K562 (cell line): ENCODE measurements at regions not wholly inside any gene's neighbourhood (a gene's known extent, or its start where the extent isn't known, plus 50 kb on each side); places are given as distances from the start of the nearest gene placed in this dataset.

ENCODE experiments used
- ARID1B ChIP-seq: fragments of 450-650 bp; IDR thresholded peaks from 2 replicates; pipeline ENCODE4 v1.6.1; 2016; ENCODE audit warnings: antibody characterized with exemption, mild to moderate bottlenecking, inconsistent platforms
- BCL6 ChIP-seq: fragments of 250-450 bp; sonication (Bioruptor Pico); IDR thresholded peaks from 2 replicates; pipeline ENCODE4 v1.4.0; 2020
- CBFA2T3 ChIP-seq: fragments of 450-650 bp; IDR thresholded peaks from 2 replicates; pipeline ENCODE4 v1.6.1; 2017
- ESRRB ChIP-seq: fragments of 250-450 bp; sonication (Bioruptor Pico); IDR thresholded peaks from 2 replicates; pipeline ENCODE4 v1.5.0; 2020; ENCODE audit warnings: mild to moderate bottlenecking, moderate library complexity, borderline replicate concordance
- FUS ChIP-seq: fragments of 200-400 bp; formaldehyde crosslinking; optimal IDR thresholded peaks from 2 replicates; pipeline ENCODE3; 2017; ENCODE audit warnings: low read depth, low read length
- JUND ChIP-seq, 2 experiments: IDR thresholded peaks; 2 replicates in 1 of 2; 3 replicates in 1 of 2; pipeline ENCODE4 v1.6.1; 2011; ENCODE audit warnings: borderline replicate concordance in 2 of 2, low read depth in 2 of 2, low read length in 2 of 2, improper control_type of control experiment in 1 of 2, missing biosample characterization in 1 of 2, missing genetic modification characterization in 1 of 2, missing genetic modification reagents in 1 of 2
- L3MBTL2 ChIP-seq: fragments of 450-650 bp; IDR thresholded peaks from 2 replicates; pipeline ENCODE4 v1.6.1; 2016; ENCODE audit warnings: mild to moderate bottlenecking, moderate library complexity
- NCOA1 ChIP-seq: fragments of 450-650 bp; IDR thresholded peaks from 2 replicates; pipeline ENCODE4 v1.6.1; 2016; ENCODE audit warnings: low read depth
- PML ChIP-seq: IDR thresholded peaks from 2 replicates; pipeline ENCODE4 v1.6.1; 2012; ENCODE audit warnings: low read length, inconsistent platforms
- RCOR1 ChIP-seq, 2 experiments: IDR thresholded peaks; 2 replicates each; pipeline ENCODE4 v1.6.1; 2012; ENCODE audit warnings: low read depth in 2 of 2, low read length in 2 of 2, borderline replicate concordance in 1 of 2, improper control_type of control experiment in 1 of 2
- RNF2 ChIP-seq: sonication (generic); IDR thresholded peaks from 2 replicates; pipeline ENCODE4 v1.6.1; 2016
- SMARCE1 ChIP-seq: fragments of 450-650 bp; IDR thresholded peaks from 2 replicates; pipeline ENCODE4 v1.7.1; 2016; ENCODE audit warnings: mild to moderate bottlenecking
- STAT5A ChIP-seq: IDR thresholded peaks from 2 replicates; pipeline ENCODE4 v1.6.1; 2012; ENCODE audit warnings: low read length, inconsistent platforms, borderline replicate concordance
- SUPT5H ChIP-seq: fragments of 450-650 bp; IDR thresholded peaks from 2 replicates; pipeline ENCODE4 v1.6.1; 2016
- ZNF165 ChIP-seq: fragments of 250-450 bp; sonication (Bioruptor Pico); IDR thresholded peaks from 2 replicates; pipeline ENCODE4 v1.4.0; 2020; ENCODE audit warnings: borderline replicate concordance
- ZNF184 ChIP-seq: sonication (generic); formaldehyde crosslinking; IDR thresholded peaks from 2 replicates; pipeline ENCODE4 v1.5.0; 2020; ENCODE audit warnings: missing genetic modification reagents
- ZNF644 ChIP-seq: fragments of 200-800 bp; sonication (Bioruptor generic); IDR thresholded peaks from 2 replicates; pipeline ENCODE4 v1.6.1; 2016; ENCODE audit warnings: low read depth, missing genetic modification characterization, missing compliant biosample characterization
- ZNF699 ChIP-seq: fragments of 250-450 bp; sonication (Bioruptor Pico); IDR thresholded peaks from 2 replicates; pipeline ENCODE4 v1.8.0; 2021; ENCODE audit warnings: mild to moderate bottlenecking, moderate library complexity; ENCODE audit not compliant: insufficient replicate concordance
- TF ChIP-seq, protein P1 (sequence below): fragments of 450-650 bp; IDR thresholded peaks from 2 replicates; pipeline ENCODE4 v1.7.0; 2016; ENCODE audit warnings: borderline replicate concordance
- TF ChIP-seq, protein P2 (sequence below), 2 experiments: fragments of 450-650 bp in 1 of 2; sonication (generic) in 1 of 2; formaldehyde crosslinking in 1 of 2; IDR thresholded peaks in 1 of 2; conservative IDR thresholded peaks in 1 of 2; 2 replicates each; pipeline versions ENCODE4 v1.6.1 to v1.8.1; 2016 to 2023; ENCODE audit warnings: mild to moderate bottlenecking in 2 of 2, moderate library complexity in 2 of 2, inconsistent platforms in 1 of 2, missing genetic modification reagents in 1 of 2
- TF ChIP-seq, protein P3 (sequence below), 2 experiments: fragments of 450-650 bp; IDR thresholded peaks; 2 replicates each; pipeline ENCODE4 v1.6.1; 2016
- TF ChIP-seq, protein P4 (sequence below): sonication (generic); formaldehyde crosslinking; IDR thresholded peaks from 2 replicates; pipeline ENCODE4 v1.8.1; 2023; ENCODE audit warnings: mild to moderate bottlenecking, missing genetic modification reagents

DNA sequence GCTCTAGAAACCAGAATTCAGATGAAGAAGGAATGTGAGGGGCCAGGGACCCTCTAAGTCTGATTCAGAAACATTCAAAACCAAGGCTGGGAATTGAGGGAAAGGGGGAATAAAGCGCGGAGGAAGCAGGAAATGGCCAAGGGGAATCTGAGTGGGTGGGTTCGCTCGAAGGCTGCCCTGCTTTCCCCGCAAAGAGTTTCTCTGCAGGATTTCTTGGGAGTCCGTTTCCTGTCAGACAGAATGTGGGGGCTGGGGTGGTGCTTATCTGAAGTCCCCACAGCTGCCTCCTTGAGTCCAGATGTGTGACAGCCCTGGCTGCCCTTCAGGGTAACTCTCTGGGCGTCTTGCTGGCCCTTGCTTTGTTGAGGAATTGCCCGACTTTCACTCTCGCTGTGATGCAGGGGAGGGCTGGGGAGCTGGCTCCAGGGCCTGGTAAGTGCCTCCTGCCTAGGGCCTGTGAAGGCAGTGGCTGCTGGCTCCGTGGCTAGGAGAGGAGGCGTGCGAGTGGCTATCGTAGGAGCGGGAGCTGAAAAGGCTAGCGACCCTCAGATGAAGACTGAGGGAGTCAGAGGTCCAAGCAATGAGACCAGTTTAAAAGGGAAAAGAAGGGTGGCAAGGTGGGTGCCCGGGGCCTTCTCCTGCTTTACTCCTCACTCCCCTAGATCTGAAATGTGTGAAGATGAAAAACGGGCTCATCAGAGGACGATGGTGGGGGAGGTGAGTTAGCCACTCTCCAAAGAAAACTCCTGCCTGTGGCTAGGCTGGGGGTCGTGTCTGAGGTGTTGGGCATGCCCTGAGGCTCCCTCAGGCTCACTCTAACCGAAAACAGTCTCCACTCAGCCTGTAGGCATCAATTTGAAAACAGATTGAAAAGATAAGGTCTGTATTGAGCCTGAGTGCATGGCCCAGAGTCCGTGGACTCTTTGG lies 143.9 kb upstream of the UMPS start (continued):
- TF ChIP-seq JUND (IDR thresholded peaks at IDR 0.05; ENCODE audit: borderline replicate concordance, low read depth, low read length) (no peak), JUND (tag; IDR thresholded peaks at IDR 0.05; ENCODE audit: borderline replicate concordance, low read depth, low read length) (no peak; the same call in 2 of the 3 replicates), STAT5A (peak; percentile 63), NCOA1 (peak; percentile 39; the same call in 1 of the 2 replicates), RCOR1 (IDR thresholded peaks at IDR 0.05; ENCODE audit: borderline replicate concordance in 1 of 2, low read depth in 2 of 2, low read length in 2 of 2) (peak; percentile 15 to 69; a peak in 2 of 4 replicates), ESRRB (CRISPR knock-in tag) (no peak), ZNF644 (no peak), CBFA2T3 (peak; percentile 95), ARID1B (peak; percentile 88), PML (peak; percentile 51; the same call in 1 of the 2 replicates), RNF2 (0 out of 2 replicates have a peak, but pooled peaks have one; percentile 18), L3MBTL2 (0 out of 2 replicates have a peak, but pooled peaks have one; percentile 11), ZNF165 (no peak), FUS (no peak), BCL6 (CRISPR knock-in tag) (no peak), SMARCE1 (peak; percentile 62; the same call in 1 of the 2 replicates), ZNF699 (CRISPR knock-in tag) (no peak), ZNF184 (CRISPR knock-in tag) (no peak), SUPT5H (no peak)
- TF ChIP-seq, protein P1, sequence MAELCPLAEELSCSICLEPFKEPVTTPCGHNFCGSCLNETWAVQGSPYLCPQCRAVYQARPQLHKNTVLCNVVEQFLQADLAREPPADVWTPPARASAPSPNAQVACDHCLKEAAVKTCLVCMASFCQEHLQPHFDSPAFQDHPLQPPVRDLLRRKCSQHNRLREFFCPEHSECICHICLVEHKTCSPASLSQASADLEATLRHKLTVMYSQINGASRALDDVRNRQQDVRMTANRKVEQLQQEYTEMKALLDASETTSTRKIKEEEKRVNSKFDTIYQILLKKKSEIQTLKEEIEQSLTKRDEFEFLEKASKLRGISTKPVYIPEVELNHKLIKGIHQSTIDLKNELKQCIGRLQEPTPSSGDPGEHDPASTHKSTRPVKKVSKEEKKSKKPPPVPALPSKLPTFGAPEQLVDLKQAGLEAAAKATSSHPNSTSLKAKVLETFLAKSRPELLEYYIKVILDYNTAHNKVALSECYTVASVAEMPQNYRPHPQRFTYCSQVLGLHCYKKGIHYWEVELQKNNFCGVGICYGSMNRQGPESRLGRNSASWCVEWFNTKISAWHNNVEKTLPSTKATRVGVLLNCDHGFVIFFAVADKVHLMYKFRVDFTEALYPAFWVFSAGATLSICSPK: no peak
- TF ChIP-seq, protein P2, sequence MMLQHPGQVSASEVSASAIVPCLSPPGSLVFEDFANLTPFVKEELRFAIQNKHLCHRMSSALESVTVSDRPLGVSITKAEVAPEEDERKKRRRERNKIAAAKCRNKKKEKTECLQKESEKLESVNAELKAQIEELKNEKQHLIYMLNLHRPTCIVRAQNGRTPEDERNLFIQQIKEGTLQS (IDR thresholded peaks at IDR 0.05): no peak
- TF ChIP-seq, protein P2 (CRISPR knock-in tag; conservative IDR thresholded peaks at IDR 0.05): no peak
- TF ChIP-seq, protein P3, sequence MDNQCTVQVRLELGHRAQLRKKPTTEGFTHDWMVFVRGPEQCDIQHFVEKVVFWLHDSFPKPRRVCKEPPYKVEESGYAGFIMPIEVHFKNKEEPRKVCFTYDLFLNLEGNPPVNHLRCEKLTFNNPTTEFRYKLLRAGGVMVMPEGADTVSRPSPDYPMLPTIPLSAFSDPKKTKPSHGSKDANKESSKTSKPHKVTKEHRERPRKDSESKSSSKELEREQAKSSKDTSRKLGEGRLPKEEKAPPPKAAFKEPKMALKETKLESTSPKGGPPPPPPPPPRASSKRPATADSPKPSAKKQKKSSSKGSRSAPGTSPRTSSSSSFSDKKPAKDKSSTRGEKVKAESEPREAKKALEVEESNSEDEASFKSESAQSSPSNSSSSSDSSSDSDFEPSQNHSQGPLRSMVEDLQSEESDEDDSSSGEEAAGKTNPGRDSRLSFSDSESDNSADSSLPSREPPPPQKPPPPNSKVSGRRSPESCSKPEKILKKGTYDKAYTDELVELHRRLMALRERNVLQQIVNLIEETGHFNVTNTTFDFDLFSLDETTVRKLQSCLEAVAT (IDR thresholded peaks at IDR 0.05): no peak
- TF ChIP-seq, protein P4, sequence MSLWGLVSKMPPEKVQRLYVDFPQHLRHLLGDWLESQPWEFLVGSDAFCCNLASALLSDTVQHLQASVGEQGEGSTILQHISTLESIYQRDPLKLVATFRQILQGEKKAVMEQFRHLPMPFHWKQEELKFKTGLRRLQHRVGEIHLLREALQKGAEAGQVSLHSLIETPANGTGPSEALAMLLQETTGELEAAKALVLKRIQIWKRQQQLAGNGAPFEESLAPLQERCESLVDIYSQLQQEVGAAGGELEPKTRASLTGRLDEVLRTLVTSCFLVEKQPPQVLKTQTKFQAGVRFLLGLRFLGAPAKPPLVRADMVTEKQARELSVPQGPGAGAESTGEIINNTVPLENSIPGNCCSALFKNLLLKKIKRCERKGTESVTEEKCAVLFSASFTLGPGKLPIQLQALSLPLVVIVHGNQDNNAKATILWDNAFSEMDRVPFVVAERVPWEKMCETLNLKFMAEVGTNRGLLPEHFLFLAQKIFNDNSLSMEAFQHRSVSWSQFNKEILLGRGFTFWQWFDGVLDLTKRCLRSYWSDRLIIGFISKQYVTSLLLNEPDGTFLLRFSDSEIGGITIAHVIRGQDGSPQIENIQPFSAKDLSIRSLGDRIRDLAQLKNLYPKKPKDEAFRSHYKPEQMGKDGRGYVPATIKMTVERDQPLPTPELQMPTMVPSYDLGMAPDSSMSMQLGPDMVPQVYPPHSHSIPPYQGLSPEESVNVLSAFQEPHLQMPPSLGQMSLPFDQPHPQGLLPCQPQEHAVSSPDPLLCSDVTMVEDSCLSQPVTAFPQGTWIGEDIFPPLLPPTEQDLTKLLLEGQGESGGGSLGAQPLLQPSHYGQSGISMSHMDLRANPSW (CRISPR knock-in tag): no peak
